Stomach (tissue), 4 donors: ENCODE measurements at regions not wholly inside any gene's neighbourhood (a gene's known extent, or its start where the extent isn't known, plus 50 kb on each side); places are given as distances from the start of the nearest gene placed in this dataset.

Source experiments
- CTCF ChIP-seq, 7 experiments: fragments of 450-650 bp in 4 of 7; fragments of 200-600 bp in 3 of 7; sonication (generic) in 3 of 7; IDR thresholded peaks; one replicate each; pipeline ENCODE4 v1.5.1; 2016 to 2019; ENCODE audit warnings: antibody characterized with exemption in 7 of 7, control low read depth in 2 of 7, mild to moderate bottlenecking in 1 of 7
- EP300 ChIP-seq: sonication (generic); formaldehyde crosslinking; IDR thresholded peaks from one replicate; pipeline ENCODE4 v1.6.1; 2017; ENCODE audit warnings: antibody characterized with exemption
- POLR2A ChIP-seq, 4 donors: fragments of 450-650 bp; IDR thresholded peaks; one replicate each; pipeline ENCODE4 v1.6.1; 2016; ENCODE audit warnings: antibody characterized with exemption in 4 of 4, control low read depth in 2 of 4, mild to moderate bottlenecking in 1 of 4, moderate library complexity in 1 of 4

GRCh38 chrX:137405449-137406140 is 160.3 kb upstream of the ZIC3 start:
- TF ChIP-seq POLR2A (IDR thresholded peaks at IDR 0.05) (no peak), CTCF (IDR thresholded peaks at IDR 0.05) (no peak), EP300 (no peak)
